SK-N-MC (cell line): ENCODE measurements at regions not wholly inside any gene's neighbourhood (a gene's known extent, or its start where the extent isn't known, plus 50 kb on each side); places are given as distances from the start of the nearest gene placed in this dataset.

ENCODE experiments used
- EZH2 ChIP-seq: fragments of 200-600 bp; sonication (generic); IDR thresholded peaks from one replicate; pipeline ENCODE4 v1.6.1; 2017; ENCODE audit warnings: antibody characterized with exemption
- POLR2AphosphoS5 ChIP-seq: IDR thresholded peaks from 2 replicates; pipeline ENCODE4 v1.6.1; 2012; ENCODE audit warnings: mild to moderate bottlenecking, low read depth, low read length, borderline replicate concordance

GRCh38 chr16:54706406-54706805, 224.3 kb upstream of the IRX5 start:
- TF ChIP-seq EZH2 = no peak
- TF ChIP-seq POLR2AphosphoS5 = no peak
